ENCODE measurements at regions not wholly inside any gene's neighbourhood (a gene's known extent, or its start where the extent isn't known, plus 50 kb on each side); places are given as distances from the start of the nearest gene placed in this dataset.

- RAD21 ChIA-PET (ENCODE audit: unreplicated experiment), result no interaction called here
- POLR2A ChIA-PET, result no interaction called here
- no peak overlapping the region for H3K4me3 ChIP-seq
- ATAC-seq (no peak), DNase-seq (ENCODE audit: low read depth, low spot score) (no peak), FAIRE-seq (no peak)
- intact Hi-C loops (cut with micrococcal nuclease; ENCODE audit: unreplicated experiment) (no loop called here), in situ Hi-C loops (cut with MboI) (no loop called here)
- H3K27ac ChIP-seq (ENCODE audit: control insufficient read depth, insufficient read depth), result no peak overlapping the region
- no TSS peak for BruUV-seq (replicated peaks)
- SMC1A ChIA-PET (ENCODE audit: uncharacterized antibody, unreplicated experiment), result no interaction called here
- no peaks in the 10 kb centered on the region for H3K79me2 ChIP-seq (ENCODE audit: control insufficient read depth, insufficient read depth, low read length)
- no peaks in the 10 kb centered on the region for H3K36me3 ChIP-seq (ENCODE audit: control insufficient read depth in 2 of 2, insufficient read depth in 2 of 2, low read length in 1 of 2)
- H3K9ac ChIP-seq (ENCODE audit: control insufficient read depth, insufficient read depth, low read length), result no peak overlapping the region
- H3K27me3 ChIP-seq (replicated peaks in 1 of 2; ENCODE audit: control insufficient read depth in 2 of 2, insufficient read depth in 2 of 2, low read length in 1 of 2), result no peaks in the 10 kb centered on the region
- TF ChIP-seq SUZ12 (IDR thresholded peaks at IDR 0.05; ENCODE audit: unreplicated experiment), result no peak
- CTCF ChIA-PET, result no interaction called here
- 49% methylated on average over 3 of the region's 3 CpGs for WGBS (ENCODE audit: insufficient coverage, insufficient replicate concordance, low lambda C conversion rate, missing lambda C conversion rate)
- H4K20me1 ChIP-seq (ENCODE audit: control insufficient read depth, insufficient read depth), result no peaks in the 10 kb centered on the region
- H3K4me2 ChIP-seq (ENCODE audit: control insufficient read depth, insufficient read depth), result no peak overlapping the region
- H2AFZ ChIP-seq (ENCODE audit: control insufficient read depth, low read depth, low read length), result no peak overlapping the region
- H3K4me1 ChIP-seq (ENCODE audit: control insufficient read depth, insufficient read depth, low read length), result no peaks in the 10 kb centered on the region
- H3K9me3 ChIP-seq (replicated peaks; ENCODE audit: control insufficient read depth, insufficient read depth, low read length), result no peaks in the 10 kb centered on the region
These were observed 384.2 kb upstream of the SEMA3A start for GRCh38 chr7:84578825-84579224.

DNA sequence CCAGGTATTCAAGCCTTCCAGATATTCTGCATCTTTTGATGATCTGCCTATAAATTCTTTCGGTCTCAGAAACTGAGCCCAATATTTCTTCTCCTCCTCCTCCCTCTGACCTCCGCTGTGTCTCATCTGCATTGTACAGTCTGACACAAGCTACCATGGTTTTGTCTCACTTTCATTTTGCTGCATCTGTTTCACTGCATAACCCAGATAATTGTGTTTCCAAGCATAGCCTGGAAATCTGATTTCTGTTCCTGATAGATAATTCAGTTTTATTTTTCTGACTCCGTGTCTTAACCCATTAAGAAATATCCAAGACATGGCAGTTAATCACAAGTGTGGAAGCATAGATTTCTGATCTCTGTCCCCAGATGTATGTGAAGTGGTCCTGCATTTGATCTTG is 374.2 kb upstream of the SEMA3A start:
- H4K20me1 ChIP-seq (ENCODE audit: control insufficient read depth, insufficient read depth), result no peaks in the 10 kb centered on the region
- no peaks in the 10 kb centered on the region for H3K9me3 ChIP-seq (replicated peaks; ENCODE audit: control insufficient read depth, insufficient read depth, low read length)
- no TSS peak for BruUV-seq (replicated peaks)
- DNase-seq (ENCODE audit: low read depth, low spot score) (no peak), ATAC-seq (peak; percentile 24; the same call in 2 of the 3 replicates), FAIRE-seq (no peak)
- intact Hi-C loops (cut with micrococcal nuclease; ENCODE audit: unreplicated experiment), result no loop called here
- POLR2A ChIA-PET, result no interaction called here
- no peaks in the 10 kb centered on the region for H3K27me3 ChIP-seq (replicated peaks in 1 of 2; ENCODE audit: control insufficient read depth in 2 of 2, insufficient read depth in 2 of 2, low read length in 1 of 2)
- SMC1A ChIA-PET (ENCODE audit: uncharacterized antibody, unreplicated experiment), result interaction anchor here (1.1 to 1.3 kb wide), 2 partner anchors 12 to 83 kb away, joined by 3 read pairs; no protein-coding TSS in a partner anchor
- WGBS (ENCODE audit: insufficient coverage, insufficient replicate concordance, low lambda C conversion rate, missing lambda C conversion rate), result 18% methylated on average over 3 of the region's 3 CpGs
- H3K79me2 ChIP-seq (ENCODE audit: control insufficient read depth, insufficient read depth, low read length), result no peaks in the 10 kb centered on the region
- no peaks in the 10 kb centered on the region for H3K36me3 ChIP-seq (ENCODE audit: control insufficient read depth in 2 of 2, insufficient read depth in 2 of 2, low read length in 1 of 2)
- H2AFZ ChIP-seq (ENCODE audit: control insufficient read depth, low read depth, low read length), result no peak overlapping the region
- H3K9ac ChIP-seq (ENCODE audit: control insufficient read depth, insufficient read depth, low read length), result no peak overlapping the region
- H3K4me2 ChIP-seq (ENCODE audit: control insufficient read depth, insufficient read depth), result no peak overlapping the region
- H3K27ac ChIP-seq (ENCODE audit: control insufficient read depth, insufficient read depth), result no peak overlapping the region
- no peaks in the 10 kb centered on the region for H3K4me1 ChIP-seq (ENCODE audit: control insufficient read depth, insufficient read depth, low read length)
- in situ Hi-C loops (cut with MboI), result no loop called here
- RAD21 ChIA-PET (ENCODE audit: unreplicated experiment), result interaction anchor here (1.0 kb wide), 1 partner anchor 11 kb away, joined by 4 read pairs; no protein-coding TSS in a partner anchor
- CTCF ChIA-PET, result interaction anchor here (1.2 kb wide), 1 partner anchor 12 kb away, joined by 7 read pairs; no protein-coding TSS in a partner anchor
- H3K4me3 ChIP-seq, result no peak overlapping the region
- no peak for TF ChIP-seq RBBP5 (conservative IDR thresholded peaks at IDR 0.05)
- TF ChIP-seq ETV6 (conservative IDR thresholded peaks at IDR 0.05 in 1 of 2, IDR thresholded peaks at IDR 0.05 in 1 of 2; ENCODE audit: borderline replicate concordance in 1 of 2, low read depth in 1 of 2), result no peak
- no peak for TF ChIP-seq NFYB (IDR thresholded peaks at IDR 0.05; ENCODE audit: insufficient read depth, low read depth, low read length)
- no peak for TF ChIP-seq PML (IDR thresholded peaks at IDR 0.05; ENCODE audit: low read length)
- TF ChIP-seq KDM1A (IDR thresholded peaks at IDR 0.05; ENCODE audit: borderline replicate concordance), result no peak
- TF ChIP-seq CBX5 (IDR thresholded peaks at IDR 0.05; ENCODE audit: low read depth), result no peak
- no peak for TF ChIP-seq SPI1 (IDR thresholded peaks at IDR 0.05; ENCODE audit: borderline replicate concordance, insufficient read depth, low read depth, low read length)
- TF ChIP-seq STAT1 (conservative IDR thresholded peaks at IDR 0.05), result no peak
- no peak for TF ChIP-seq MEF2A (IDR thresholded peaks at IDR 0.05; ENCODE audit: insufficient read depth, low read depth, low read length)
- no peak for TF ChIP-seq CREB1 (IDR thresholded peaks at IDR 0.05; ENCODE audit: low read depth)
- TF ChIP-seq, protein P1, sequence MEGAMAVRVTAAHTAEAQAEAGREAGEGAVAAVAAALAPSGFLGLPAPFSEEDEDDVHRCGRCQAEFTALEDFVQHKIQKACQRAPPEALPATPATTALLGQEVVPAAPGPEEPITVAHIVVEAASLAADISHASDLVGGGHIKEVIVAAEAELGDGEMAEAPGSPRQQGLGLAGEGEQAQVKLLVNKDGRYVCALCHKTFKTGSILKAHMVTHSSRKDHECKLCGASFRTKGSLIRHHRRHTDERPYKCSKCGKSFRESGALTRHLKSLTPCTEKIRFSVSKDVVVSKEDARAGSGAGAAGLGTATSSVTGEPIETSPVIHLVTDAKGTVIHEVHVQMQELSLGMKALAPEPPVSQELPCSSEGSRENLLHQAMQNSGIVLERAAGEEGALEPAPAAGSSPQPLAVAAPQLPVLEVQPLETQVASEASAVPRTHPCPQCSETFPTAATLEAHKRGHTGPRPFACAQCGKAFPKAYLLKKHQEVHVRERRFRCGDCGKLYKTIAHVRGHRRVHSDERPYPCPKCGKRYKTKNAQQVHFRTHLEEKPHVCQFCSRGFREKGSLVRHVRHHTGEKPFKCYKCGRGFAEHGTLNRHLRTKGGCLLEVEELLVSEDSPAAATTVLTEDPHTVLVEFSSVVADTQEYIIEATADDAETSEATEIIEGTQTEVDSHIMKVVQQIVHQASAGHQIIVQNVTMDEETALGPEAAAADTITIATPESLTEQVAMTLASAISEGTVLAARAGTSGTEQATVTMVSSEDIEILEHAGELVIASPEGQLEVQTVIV (IDR thresholded peaks at IDR 0.05; ENCODE audit: borderline replicate concordance, partially characterized antibody), result no peak
- TF ChIP-seq BRCA1 (IDR thresholded peaks at IDR 0.05; ENCODE audit: low read depth, low read length), result no peak
- TF ChIP-seq JUNB (IDR thresholded peaks at IDR 0.05), result no peak
- no peak for TF ChIP-seq ZNF274 (IDR thresholded peaks at IDR 0.05; ENCODE audit: insufficient read depth, insufficient read length)
- no peak for TF ChIP-seq EGR1 (IDR thresholded peaks at IDR 0.05; ENCODE audit: borderline replicate concordance in 1 of 2, low read depth in 2 of 2, low read length in 2 of 2)
- no peak for TF ChIP-seq NFIC (IDR thresholded peaks at IDR 0.05; ENCODE audit: low read depth, low read length)

Data from GM12878 (cell line).